ENCODE measurements at regions not wholly inside any gene's neighbourhood (a gene's known extent, or its start where the extent isn't known, plus 50 kb on each side); places are given as distances from the start of the nearest gene placed in this dataset.

GRCh38 chr2:126756125-126756524, 100.2 kb downstream of the GYPC start:
- no peak for TF ChIP-seq POLR2A (IDR thresholded peaks at IDR 0.05)
- TF ChIP-seq CTCF (IDR thresholded peaks at IDR 0.05): no peak

All from right lobe of liver (tissue), 4 donors.